ENCODE measurements at regions not wholly inside any gene's neighbourhood (a gene's known extent, or its start where the extent isn't known, plus 50 kb on each side); places are given as distances from the start of the nearest gene placed in this dataset.

DNA sequence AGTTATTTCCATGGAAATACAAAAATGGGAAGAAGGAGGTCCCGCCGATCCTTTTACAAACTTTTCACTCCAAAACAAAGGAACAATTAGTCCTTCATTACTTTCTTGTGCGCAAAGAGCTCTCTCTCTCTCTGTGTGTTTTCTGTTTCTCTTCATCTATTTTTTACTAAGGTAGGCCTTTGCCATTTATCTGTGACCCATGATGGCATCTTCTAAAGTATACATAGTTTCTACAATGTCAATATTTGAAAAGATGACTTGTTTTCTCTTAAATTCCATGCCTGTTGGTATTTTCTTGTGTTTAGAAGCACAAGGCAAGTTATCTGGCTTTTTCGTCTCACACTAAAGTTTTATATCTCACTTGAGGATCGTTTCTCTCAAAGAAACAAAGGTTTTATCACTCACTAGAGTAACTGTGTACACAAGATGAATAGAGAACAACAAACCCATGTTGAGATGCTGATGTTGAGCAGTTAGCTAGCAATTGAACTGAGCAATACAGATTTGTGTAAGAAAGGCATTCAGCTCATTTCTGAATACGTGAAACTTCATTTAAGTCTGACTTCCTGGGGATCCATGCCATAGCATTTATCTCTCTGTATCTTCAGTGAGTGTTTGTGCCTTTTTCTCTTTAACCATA lies 250.3 kb downstream of the GBA3 start:
- no peak overlapping the region for H3K27ac ChIP-seq
- TF ChIP-seq, protein P1, sequence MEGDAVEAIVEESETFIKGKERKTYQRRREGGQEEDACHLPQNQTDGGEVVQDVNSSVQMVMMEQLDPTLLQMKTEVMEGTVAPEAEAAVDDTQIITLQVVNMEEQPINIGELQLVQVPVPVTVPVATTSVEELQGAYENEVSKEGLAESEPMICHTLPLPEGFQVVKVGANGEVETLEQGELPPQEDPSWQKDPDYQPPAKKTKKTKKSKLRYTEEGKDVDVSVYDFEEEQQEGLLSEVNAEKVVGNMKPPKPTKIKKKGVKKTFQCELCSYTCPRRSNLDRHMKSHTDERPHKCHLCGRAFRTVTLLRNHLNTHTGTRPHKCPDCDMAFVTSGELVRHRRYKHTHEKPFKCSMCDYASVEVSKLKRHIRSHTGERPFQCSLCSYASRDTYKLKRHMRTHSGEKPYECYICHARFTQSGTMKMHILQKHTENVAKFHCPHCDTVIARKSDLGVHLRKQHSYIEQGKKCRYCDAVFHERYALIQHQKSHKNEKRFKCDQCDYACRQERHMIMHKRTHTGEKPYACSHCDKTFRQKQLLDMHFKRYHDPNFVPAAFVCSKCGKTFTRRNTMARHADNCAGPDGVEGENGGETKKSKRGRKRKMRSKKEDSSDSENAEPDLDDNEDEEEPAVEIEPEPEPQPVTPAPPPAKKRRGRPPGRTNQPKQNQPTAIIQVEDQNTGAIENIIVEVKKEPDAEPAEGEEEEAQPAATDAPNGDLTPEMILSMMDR (conservative IDR thresholded peaks at IDR 0.05; ENCODE audit: low read depth), result no peak
- CTCF ChIA-PET, result no interaction called here
- POLR2A ChIA-PET (ENCODE audit: low non-redundant PET), result no interaction called here
- no peak for DNase-seq (ENCODE audit: low spot score)

- CTCF ChIA-PET, result no interaction called here
- TF ChIP-seq, protein P1 (conservative IDR thresholded peaks at IDR 0.05; ENCODE audit: low read depth), result no peak
- no peak overlapping the region for H3K27ac ChIP-seq
- no peak for DNase-seq (ENCODE audit: low spot score)
- POLR2A ChIA-PET (ENCODE audit: low non-redundant PET), result no interaction called here
These were observed 249.1 kb downstream of the GBA3 start for GRCh38 chr4:22941688-22942375.

- CTCF ChIA-PET, result no interaction called here
- POLR2A ChIA-PET (ENCODE audit: low non-redundant PET), result no interaction called here
- no peak for DNase-seq (ENCODE audit: low spot score)
These were observed 239.6 kb downstream of the GBA3 start for GRCh38 chr4:22932326-22932725.

GRCh38 chr4:22922426-22922825 lies 229.7 kb downstream of the GBA3 start:
- no peak overlapping the region for H3K27ac ChIP-seq
- CTCF ChIA-PET, result no interaction called here
- POLR2A ChIA-PET (ENCODE audit: low non-redundant PET), result no interaction called here
- DNase-seq (ENCODE audit: low spot score), result no peak
- TF ChIP-seq, protein P1 (conservative IDR thresholded peaks at IDR 0.05; ENCODE audit: low read depth), result no peak

More at GRCh38 chr4:22932326-22932725, 239.6 kb downstream of the GBA3 start:
- H3K27ac ChIP-seq, result no peak overlapping the region
- TF ChIP-seq, protein P1 (conservative IDR thresholded peaks at IDR 0.05; ENCODE audit: low read depth), result no peak

GRCh38 chr4:22921936-22922335 lies 229.2 kb downstream of the GBA3 start:
- TF ChIP-seq, protein P1 (conservative IDR thresholded peaks at IDR 0.05; ENCODE audit: low read depth), result no peak
- no peak for DNase-seq (ENCODE audit: low spot score)
- ChIA-PET CTCF (no interaction called here), POLR2A (ENCODE audit: low non-redundant PET) (no interaction called here)
- no peak overlapping the region for H3K27ac ChIP-seq

DNA sequence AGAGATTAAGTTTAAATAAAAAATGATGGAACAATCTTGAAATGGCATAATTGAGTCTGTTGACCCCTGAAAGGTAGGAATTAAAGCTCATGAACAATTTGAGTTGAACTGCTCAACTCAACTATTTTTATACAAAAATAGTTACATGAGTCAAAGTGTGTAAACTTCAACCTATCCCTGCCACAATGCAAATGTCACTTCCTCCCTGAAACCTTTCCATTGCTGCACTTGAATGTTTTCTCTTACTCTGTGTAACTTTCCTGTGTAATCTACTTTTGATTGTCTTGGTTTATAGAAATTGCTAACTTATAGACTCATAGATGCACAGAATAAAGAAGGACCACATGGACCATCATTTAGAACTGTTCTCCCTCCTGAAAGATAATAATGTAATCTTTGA lies 218.5 kb downstream of the GBA3 start:
- ChIA-PET POLR2A (ENCODE audit: low non-redundant PET) (no interaction called here), CTCF (no interaction called here)
- H3K27ac ChIP-seq, result no peak overlapping the region
- no peak for DNase-seq (ENCODE audit: low spot score)
- TF ChIP-seq, protein P1 (conservative IDR thresholded peaks at IDR 0.05; ENCODE audit: low read depth), result no peak

Measured in RWPE1 (cell line).